ENCODE measurements at regions not wholly inside any gene's neighbourhood (a gene's known extent, or its start where the extent isn't known, plus 50 kb on each side); places are given as distances from the start of the nearest gene placed in this dataset.

GRCh38 chr18:54530285-54530684, 60.8 kb upstream of the DYNAP start:
- TF ChIP-seq CTCF (IDR thresholded peaks at IDR 0.05; ENCODE audit: low read depth, low read length, missing input control) (no peak), TAF1 (conservative IDR thresholded peaks at IDR 0.05) (no peak), REST (IDR thresholded peaks at IDR 0.05) (no peak), RAD21 (IDR thresholded peaks at IDR 0.05) (no peak), JUND (IDR thresholded peaks at IDR 0.05) (no peak), ZBTB33 (IDR thresholded peaks at IDR 0.05) (no peak), EGR1 (IDR thresholded peaks at IDR 0.05; ENCODE audit: low read depth in 2 of 2) (no peak), GABPA (IDR thresholded peaks at IDR 0.05 in 1 of 2, conservative IDR thresholded peaks at IDR 0.05 in 1 of 2) (no peak), SP1 (IDR thresholded peaks at IDR 0.05) (no peak), RXRA (IDR thresholded peaks at IDR 0.05) (no peak), HNF4A (conservative IDR thresholded peaks at IDR 0.05) (no peak)
- TF ChIP-seq, protein P1, sequence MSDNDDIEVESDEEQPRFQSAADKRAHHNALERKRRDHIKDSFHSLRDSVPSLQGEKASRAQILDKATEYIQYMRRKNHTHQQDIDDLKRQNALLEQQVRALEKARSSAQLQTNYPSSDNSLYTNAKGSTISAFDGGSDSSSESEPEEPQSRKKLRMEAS (IDR thresholded peaks at IDR 0.05): no peak

Measured in liver (tissue), 3 donors.